ENCODE measurements at regions not wholly inside any gene's neighbourhood (a gene's known extent, or its start where the extent isn't known, plus 50 kb on each side); places are given as distances from the start of the nearest gene placed in this dataset.

- no CpG with 5 or more reads among the region's 3 CpGs for WGBS (ENCODE audit: extremely low coverage, insufficient coverage, low lambda C conversion rate)
- H3K79me2 ChIP-seq (ENCODE audit: control insufficient read depth, insufficient read depth, low read length), result no peaks in the 10 kb centered on the region
- H3K4me2 ChIP-seq (ENCODE audit: low read length), result no peak overlapping the region
- H3K18ac ChIP-seq (ENCODE audit: low read length), result no peak overlapping the region
- no peaks in the 10 kb centered on the region for H3K27me3 ChIP-seq (ENCODE audit: insufficient read depth, low read length, poor library complexity)
- no peak overlapping the region for H3K27ac ChIP-seq (ENCODE audit: low read depth, low read length)
- H3K56ac ChIP-seq (ENCODE audit: low read length), result no peak overlapping the region
- H3K9ac ChIP-seq (ENCODE audit: low read length), result no peak overlapping the region
- H3K4me3 ChIP-seq (ENCODE audit: low read length), result no peak overlapping the region
- H4K8ac ChIP-seq (ENCODE audit: low read depth, low read length), result no peak overlapping the region
- H3K36me3 ChIP-seq (ENCODE audit: control insufficient read depth, insufficient read depth, low read length), result no peaks in the 10 kb centered on the region
- H2AK5ac ChIP-seq (ENCODE audit: low read length), result no peak overlapping the region
- no peak overlapping the region for H2BK15ac ChIP-seq (replicated peaks; ENCODE audit: low read depth)
- H4K5ac ChIP-seq (ENCODE audit: low read length), result no peak overlapping the region
- no peaks in the 10 kb centered on the region for H3K4me1 ChIP-seq (ENCODE audit: control insufficient read depth, low read depth, low read length)
- no peak overlapping the region for H2BK5ac ChIP-seq (ENCODE audit: low read length)
- no peak overlapping the region for H3K4ac ChIP-seq (ENCODE audit: low read depth, low read length)
- no peak for DNase-seq
- H3K79me1 ChIP-seq (ENCODE audit: low read length), result no peaks in the 10 kb centered on the region
- H2BK120ac ChIP-seq (ENCODE audit: low read depth, low read length), result no peak overlapping the region
- no peak overlapping the region for H3K23ac ChIP-seq (ENCODE audit: low read length)
Observed at GRCh38 chr20:17885076-17885475, 83.5 kb downstream of the SNX5 start.

GRCh38 chr20:17884307-17885003, 84.1 kb downstream of the SNX5 start:
- no CpG with 5 or more reads among the region's 14 CpGs for WGBS (ENCODE audit: extremely low coverage, insufficient coverage, low lambda C conversion rate)

GRCh38 chr20:17883592-17884306, 84.8 kb downstream of the SNX5 start:
- Histone ChIP-seq H3K79me1 (ENCODE audit: low read length) (no peaks in the 10 kb centered on the region), H3K23ac (ENCODE audit: low read length) (no peak overlapping the region), H3K18ac (ENCODE audit: low read length) (no peak overlapping the region), H3K9ac (ENCODE audit: low read length) (no peak overlapping the region), H2BK120ac (ENCODE audit: low read depth, low read length) (no peak overlapping the region), H4K5ac (ENCODE audit: low read length) (no peak overlapping the region), H3K36me3 (ENCODE audit: control insufficient read depth, insufficient read depth, low read length) (no peaks in the 10 kb centered on the region), H4K8ac (ENCODE audit: low read depth, low read length) (no peak overlapping the region), H2AK5ac (ENCODE audit: low read length) (no peak overlapping the region), H3K27ac (ENCODE audit: low read depth, low read length) (no peak overlapping the region), H3K27me3 (ENCODE audit: insufficient read depth, low read length, poor library complexity) (no peaks in the 10 kb centered on the region), H3K4me2 (ENCODE audit: low read length) (no peak overlapping the region), H3K4me3 (ENCODE audit: low read length) (no peak overlapping the region), H3K56ac (ENCODE audit: low read length) (no peak overlapping the region), H3K79me2 (ENCODE audit: control insufficient read depth, insufficient read depth, low read length) (no peaks in the 10 kb centered on the region), H3K4ac (ENCODE audit: low read depth, low read length) (no peak overlapping the region), H2BK15ac (replicated peaks; ENCODE audit: low read depth) (no peak overlapping the region), H3K4me1 (ENCODE audit: control insufficient read depth, low read depth, low read length) (no peaks in the 10 kb centered on the region), H2BK5ac (ENCODE audit: low read length) (no peak overlapping the region)
- DNase-seq, result no peak
- no CpG with 5 or more reads among the region's 8 CpGs for WGBS (ENCODE audit: extremely low coverage, insufficient coverage, low lambda C conversion rate)

More at GRCh38 chr20:17884307-17885003, 84.1 kb downstream of the SNX5 start:
- H3K4me1 ChIP-seq (ENCODE audit: control insufficient read depth, low read depth, low read length), result no peaks in the 10 kb centered on the region
- H2BK120ac ChIP-seq (ENCODE audit: low read depth, low read length), result no peak overlapping the region
- H4K5ac ChIP-seq (ENCODE audit: low read length), result no peak overlapping the region
- H2BK5ac ChIP-seq (ENCODE audit: low read length), result no peak overlapping the region
- H4K8ac ChIP-seq (ENCODE audit: low read depth, low read length), result no peak overlapping the region
- H3K56ac ChIP-seq (ENCODE audit: low read length), result no peak overlapping the region
- H3K9ac ChIP-seq (ENCODE audit: low read length), result no peak overlapping the region
- no peak overlapping the region for H3K4me2 ChIP-seq (ENCODE audit: low read length)
- H3K27ac ChIP-seq (ENCODE audit: low read depth, low read length), result no peak overlapping the region
- H3K79me2 ChIP-seq (ENCODE audit: control insufficient read depth, insufficient read depth, low read length), result no peaks in the 10 kb centered on the region
- H3K4ac ChIP-seq (ENCODE audit: low read depth, low read length), result no peak overlapping the region
- H2AK5ac ChIP-seq (ENCODE audit: low read length), result no peak overlapping the region
- no peaks in the 10 kb centered on the region for H3K36me3 ChIP-seq (ENCODE audit: control insufficient read depth, insufficient read depth, low read length)
- H3K18ac ChIP-seq (ENCODE audit: low read length), result no peak overlapping the region
- no peak overlapping the region for H2BK15ac ChIP-seq (replicated peaks; ENCODE audit: low read depth)
- no peak overlapping the region for H3K23ac ChIP-seq (ENCODE audit: low read length)
- H3K27me3 ChIP-seq (ENCODE audit: insufficient read depth, low read length, poor library complexity), result no peaks in the 10 kb centered on the region
- H3K4me3 ChIP-seq (ENCODE audit: low read length), result no peak overlapping the region
- DNase-seq, result no peak
- H3K79me1 ChIP-seq (ENCODE audit: low read length), result no peaks in the 10 kb centered on the region

GRCh38 chr20:17882834-17883591, 85.6 kb downstream of the SNX5 start:
- H3K18ac ChIP-seq (ENCODE audit: low read length), result no peak overlapping the region
- H3K27me3 ChIP-seq (ENCODE audit: insufficient read depth, low read length, poor library complexity), result no peaks in the 10 kb centered on the region
- H3K36me3 ChIP-seq (ENCODE audit: control insufficient read depth, insufficient read depth, low read length), result no peaks in the 10 kb centered on the region
- H2BK120ac ChIP-seq (ENCODE audit: low read depth, low read length), result no peak overlapping the region
- H3K79me1 ChIP-seq (ENCODE audit: low read length), result no peaks in the 10 kb centered on the region
- H4K5ac ChIP-seq (ENCODE audit: low read length), result no peak overlapping the region
- H3K4me3 ChIP-seq (ENCODE audit: low read length), result no peak overlapping the region
- H3K4ac ChIP-seq (ENCODE audit: low read depth, low read length), result no peak overlapping the region
- no peak overlapping the region for H3K56ac ChIP-seq (ENCODE audit: low read length)
- no peak overlapping the region for H2BK15ac ChIP-seq (replicated peaks; ENCODE audit: low read depth)
- no peak overlapping the region for H2BK5ac ChIP-seq (ENCODE audit: low read length)
- no peak overlapping the region for H2AK5ac ChIP-seq (ENCODE audit: low read length)
- H3K9ac ChIP-seq (ENCODE audit: low read length), result no peak overlapping the region
- no peak overlapping the region for H4K8ac ChIP-seq (ENCODE audit: low read depth, low read length)
- no peak overlapping the region for H3K23ac ChIP-seq (ENCODE audit: low read length)
- DNase-seq, result no peak
- no peak overlapping the region for H3K4me2 ChIP-seq (ENCODE audit: low read length)
- no peak overlapping the region for H3K27ac ChIP-seq (ENCODE audit: low read depth, low read length)
- WGBS (ENCODE audit: extremely low coverage, insufficient coverage, low lambda C conversion rate), result no CpG with 5 or more reads among the region's 10 CpGs
- no peaks in the 10 kb centered on the region for H3K79me2 ChIP-seq (ENCODE audit: control insufficient read depth, insufficient read depth, low read length)
- no peaks in the 10 kb centered on the region for H3K4me1 ChIP-seq (ENCODE audit: control insufficient read depth, low read depth, low read length)

GRCh38 chr20:17882065-17882833, 86.3 kb downstream of the SNX5 start:
- H3K4me2 ChIP-seq (ENCODE audit: low read length), result no peak overlapping the region
- no CpG with 5 or more reads among the region's 17 CpGs for WGBS (ENCODE audit: extremely low coverage, insufficient coverage, low lambda C conversion rate)
- H3K4ac ChIP-seq (ENCODE audit: low read depth, low read length), result no peak overlapping the region
- H3K56ac ChIP-seq (ENCODE audit: low read length), result no peak overlapping the region
- no peaks in the 10 kb centered on the region for H3K36me3 ChIP-seq (ENCODE audit: control insufficient read depth, insufficient read depth, low read length)
- no peaks in the 10 kb centered on the region for H3K79me1 ChIP-seq (ENCODE audit: low read length)
- no peak overlapping the region for H2AK5ac ChIP-seq (ENCODE audit: low read length)
- H3K4me1 ChIP-seq (ENCODE audit: control insufficient read depth, low read depth, low read length), result no peaks in the 10 kb centered on the region
- no peak overlapping the region for H3K23ac ChIP-seq (ENCODE audit: low read length)
- no peak overlapping the region for H4K8ac ChIP-seq (ENCODE audit: low read depth, low read length)
- no peak overlapping the region for H3K4me3 ChIP-seq (ENCODE audit: low read length)
- no peak overlapping the region for H3K27ac ChIP-seq (ENCODE audit: low read depth, low read length)
- H2BK5ac ChIP-seq (ENCODE audit: low read length), result no peak overlapping the region
- no peak overlapping the region for H4K5ac ChIP-seq (ENCODE audit: low read length)
- DNase-seq, result no peak
- H2BK15ac ChIP-seq (replicated peaks; ENCODE audit: low read depth), result no peak overlapping the region
- no peak overlapping the region for H3K9ac ChIP-seq (ENCODE audit: low read length)
- no peaks in the 10 kb centered on the region for H3K27me3 ChIP-seq (ENCODE audit: insufficient read depth, low read length, poor library complexity)
- H3K18ac ChIP-seq (ENCODE audit: low read length), result no peak overlapping the region
- no peaks in the 10 kb centered on the region for H3K79me2 ChIP-seq (ENCODE audit: control insufficient read depth, insufficient read depth, low read length)
- H2BK120ac ChIP-seq (ENCODE audit: low read depth, low read length), result no peak overlapping the region

Measured in mesendoderm (in vitro differentiated cells).